ENCODE measurements at regions not wholly inside any gene's neighbourhood (a gene's known extent, or its start where the extent isn't known, plus 50 kb on each side); places are given as distances from the start of the nearest gene placed in this dataset.

GRCh38 chr16:79334127-79334526, 266.4 kb downstream of the MAF start:
- Mint-ChIP-seq H3K27ac (no peak overlapping the region), H3K27me3 (ENCODE audit: low read depth) (peaks cover 22% of the 10 kb centered on the region), H3K36me3 (ENCODE audit: low read depth) (no peaks in the 10 kb centered on the region), H3K4me3 (no peak overlapping the region), H3K4me1 (no peaks in the 10 kb centered on the region), H3K9me3 (peaks cover 2% of the 10 kb centered on the region)
- TF ChIP-seq CTCF (IDR thresholded peaks at IDR 0.05; ENCODE audit: unreplicated experiment in 3 of 3), result peak in 1 of 3 experiments; percentile 35

- peaks cover 8% of the 10 kb centered on the region for H3K4me1 Mint-ChIP-seq
- H3K4me3 Mint-ChIP-seq, result no peak overlapping the region
- H3K27ac Mint-ChIP-seq, result no peak overlapping the region
- H3K27me3 Mint-ChIP-seq (ENCODE audit: low read depth), result peaks cover 24% of the 10 kb centered on the region
- no peak for TF ChIP-seq CTCF (IDR thresholded peaks at IDR 0.05; ENCODE audit: unreplicated experiment in 3 of 3)
- no peaks in the 10 kb centered on the region for H3K36me3 Mint-ChIP-seq (ENCODE audit: low read depth)
- H3K9me3 Mint-ChIP-seq, result no peaks in the 10 kb centered on the region
These were observed 269.5 kb downstream of the MAF start for GRCh38 chr16:79331066-79331465.

- H3K9me3 Mint-ChIP-seq, result no peaks in the 10 kb centered on the region
- no peaks in the 10 kb centered on the region for H3K36me3 Mint-ChIP-seq (ENCODE audit: low read depth)
- peaks cover 24% of the 10 kb centered on the region for H3K27me3 Mint-ChIP-seq (ENCODE audit: low read depth)
- no peak overlapping the region for H3K27ac Mint-ChIP-seq
- no peak overlapping the region for H3K4me3 Mint-ChIP-seq
- peaks cover 8% of the 10 kb centered on the region for H3K4me1 Mint-ChIP-seq
- no peak for TF ChIP-seq CTCF (IDR thresholded peaks at IDR 0.05; ENCODE audit: unreplicated experiment in 3 of 3)
These were observed 270.6 kb downstream of the MAF start for GRCh38 chr16:79329967-79330366.

- Mint-ChIP-seq H3K4me1 (peaks cover 8% of the 10 kb centered on the region), H3K36me3 (ENCODE audit: low read depth) (no peaks in the 10 kb centered on the region), H3K27me3 (ENCODE audit: low read depth) (peaks cover 32% of the 10 kb centered on the region), H3K27ac (no peak overlapping the region), H3K9me3 (no peaks in the 10 kb centered on the region), H3K4me3 (no peak overlapping the region)
- TF ChIP-seq CTCF (IDR thresholded peaks at IDR 0.05; ENCODE audit: unreplicated experiment in 3 of 3), result no peak
These were observed 271.4 kb downstream of the MAF start for GRCh38 chr16:79329166-79329521.

- H3K9me3 Mint-ChIP-seq, result no peaks in the 10 kb centered on the region
- no peaks in the 10 kb centered on the region for H3K36me3 Mint-ChIP-seq (ENCODE audit: low read depth)
- H3K27ac Mint-ChIP-seq, result no peak overlapping the region
- H3K4me1 Mint-ChIP-seq, result peaks cover 8% of the 10 kb centered on the region
- no peak overlapping the region for H3K4me3 Mint-ChIP-seq
- peaks cover 32% of the 10 kb centered on the region for H3K27me3 Mint-ChIP-seq (ENCODE audit: low read depth)
- no peak for TF ChIP-seq CTCF (IDR thresholded peaks at IDR 0.05; ENCODE audit: unreplicated experiment in 3 of 3)
These were observed 272.0 kb downstream of the MAF start for GRCh38 chr16:79328402-79329165.

GRCh38 chr16:79327836-79328235, 272.7 kb downstream of the MAF start:
- H3K27me3 Mint-ChIP-seq (ENCODE audit: low read depth), result peaks cover 31% of the 10 kb centered on the region
- no peaks in the 10 kb centered on the region for H3K9me3 Mint-ChIP-seq
- no peak overlapping the region for H3K4me3 Mint-ChIP-seq

More at GRCh38 chr16:79327836-79328235, 272.7 kb downstream of the MAF start:
- peaks cover 8% of the 10 kb centered on the region for H3K4me1 Mint-ChIP-seq
- no peak overlapping the region for H3K27ac Mint-ChIP-seq
- H3K36me3 Mint-ChIP-seq (ENCODE audit: low read depth), result no peaks in the 10 kb centered on the region
- TF ChIP-seq CTCF (IDR thresholded peaks at IDR 0.05; ENCODE audit: unreplicated experiment in 3 of 3), result no peak
